CD4-positive, alpha-beta T cell (primary cell): ENCODE measurements at regions not wholly inside any gene's neighbourhood (a gene's known extent, or its start where the extent isn't known, plus 50 kb on each side); places are given as distances from the start of the nearest gene placed in this dataset.

Source experiments
- ATAC-seq: fragments of 200-7000 bp; cut with Tn5 transposase; one replicate; pipeline ENCODE4 v1.10.0; 2022; ENCODE audit warnings: mild to moderate bottlenecking; ENCODE audit not compliant: poor library complexity
- CTCF ChIA-PET: fragments of 350-600 bp; sonication (Branson Sonifier 250); formaldehyde crosslinking; loops from one replicate; lab custom pipeline; 2021; ENCODE audit warnings: antibody characterized with exemption, inconsistent platforms; lab: Charles Lee
- POLR2A ChIA-PET: fragments of 350-600 bp; sonication (Branson Sonifier 250); formaldehyde crosslinking; loops from one replicate; lab custom pipeline; 2021; ENCODE audit warnings: antibody characterized with exemption, inconsistent platforms; lab: Charles Lee
- DNase-seq, 14 experiments: peaks; one replicate each; pipeline ENCODE4 v3.0.0-alpha.2; 2013 to 2020; ENCODE audit warnings: mixed read lengths in 2 of 14
- H3K27ac ChIP-seq, 2 donors: one replicate each; pipeline versions ENCODE4 v1.5.1 to v1.7.0; 2013; ENCODE audit warnings: low read length in 2 of 2, low read depth in 1 of 2, mild to moderate bottlenecking in 1 of 2
- H3K27me3 ChIP-seq, 2 experiments: 1 replicate in 1 of 2; 2 replicates in 1 of 2; pipeline versions ENCODE4 v1.6.1 to v1.7.0; 2013; ENCODE audit warnings: low read length in 2 of 2, control low read depth in 1 of 2, mild to moderate bottlenecking in 1 of 2, moderate library complexity in 1 of 2; ENCODE audit not compliant: insufficient read depth in 2 of 2, control insufficient read depth in 1 of 2
- H3K36me3 ChIP-seq: one replicate; pipeline ENCODE4 v1.6.1; 2013; ENCODE audit warnings: low read length, control low read depth; ENCODE audit not compliant: insufficient read depth
- H3K4me1 ChIP-seq: one replicate; pipeline ENCODE4 v1.6.1; 2013; ENCODE audit warnings: low read length, control low read depth; ENCODE audit not compliant: insufficient read depth
- H3K4me3 ChIP-seq: one replicate; pipeline ENCODE4 v1.5.1; 2013; ENCODE audit warnings: mild to moderate bottlenecking, low read length, moderate library complexity
- H3K9me3 ChIP-seq, 2 experiments: 1 replicate in 1 of 2; 2 replicates in 1 of 2; pipeline versions ENCODE4 v1.6.1 to v1.7.0; 2013; ENCODE audit warnings: low read length in 2 of 2, mild to moderate bottlenecking in 2 of 2, control low read depth in 1 of 2, moderate library complexity in 1 of 2; ENCODE audit not compliant: control insufficient read depth in 1 of 2, insufficient read depth in 1 of 2
- H3K27ac Mint-ChIP-seq: one replicate; pipeline ENCODE4 v1.8.0; 2020; ENCODE audit warnings: mixed read lengths
- H3K27me3 Mint-ChIP-seq: one replicate; pipeline ENCODE4 v1.8.0; 2021; ENCODE audit warnings: mixed read lengths
- H3K36me3 Mint-ChIP-seq: one replicate; pipeline ENCODE4 v1.8.0; 2021; ENCODE audit warnings: low read depth, mixed read lengths
- H3K4me1 Mint-ChIP-seq: one replicate; pipeline ENCODE4 v1.8.0; 2021; ENCODE audit warnings: low read depth, mixed read lengths
- H3K4me3 Mint-ChIP-seq: one replicate; pipeline ENCODE4 v1.8.0; 2020; ENCODE audit warnings: mild to moderate bottlenecking, mixed read lengths
- H3K9me3 Mint-ChIP-seq: one replicate; pipeline ENCODE4 v1.8.0; 2020; ENCODE audit warnings: mixed read lengths
- intact Hi-C, 2 experiments: fragments of 100-400 bp; cut with DNase I in 1 of 2; cut with micrococcal nuclease in 1 of 2; formaldehyde crosslinking; loops; one replicate each; pipeline versions ENCODE4 v1.15.1 to v1.9.0; 2023 to 2025; cut with DNase I, micrococcal nuclease
- TF ChIP-seq, protein P1 (sequence below): fragments of 200-600 bp; IDR thresholded peaks from one replicate; pipeline ENCODE4 v1.8.0; 2022; ENCODE audit warnings: antibody characterized with exemption, mild to moderate bottlenecking

DNA sequence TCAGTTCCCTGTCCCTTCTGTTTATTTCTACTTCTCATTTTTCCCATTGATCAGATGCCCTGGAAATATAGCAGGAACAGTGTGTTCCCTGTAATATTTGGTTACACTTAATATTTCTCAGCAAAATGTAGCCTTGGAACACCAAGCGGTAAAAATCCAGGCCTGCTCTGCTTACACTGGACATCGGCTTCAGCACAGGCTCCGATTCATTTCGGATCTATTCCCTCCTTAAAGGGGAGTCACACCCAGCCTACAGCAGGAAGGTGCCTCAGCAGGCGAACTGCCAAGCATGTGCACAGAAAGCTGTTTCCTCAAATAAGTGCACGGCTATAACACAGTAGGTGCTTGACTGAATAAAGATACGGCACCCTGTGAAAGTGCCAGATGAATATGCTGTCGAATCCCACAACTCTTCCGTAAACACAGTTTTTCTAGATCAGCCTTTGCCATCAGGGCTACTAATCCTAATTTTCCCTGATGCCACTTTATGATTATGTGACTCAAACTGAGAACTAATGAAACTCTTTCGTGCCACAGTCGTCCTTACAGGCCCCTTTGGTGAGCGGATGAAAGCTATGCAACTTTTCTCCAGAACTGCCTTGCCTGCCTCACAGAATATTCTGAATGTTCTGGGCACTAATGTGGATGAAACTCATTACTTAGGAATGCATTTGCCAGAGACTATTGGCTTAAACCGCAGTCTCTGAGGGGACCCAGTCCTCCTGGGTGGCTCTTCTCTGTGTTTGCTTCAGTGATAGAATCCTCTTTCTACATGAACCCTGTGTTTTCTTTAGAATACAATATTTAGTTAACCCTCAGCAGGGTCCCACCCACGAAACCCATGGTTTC lies 275.5 kb upstream of the RUNX1 start:
- ChIA-PET POLR2A (no interaction called here), CTCF (no interaction called here)
- H3K4me1 Mint-ChIP-seq = no peaks in the 10 kb centered on the region

DNA sequence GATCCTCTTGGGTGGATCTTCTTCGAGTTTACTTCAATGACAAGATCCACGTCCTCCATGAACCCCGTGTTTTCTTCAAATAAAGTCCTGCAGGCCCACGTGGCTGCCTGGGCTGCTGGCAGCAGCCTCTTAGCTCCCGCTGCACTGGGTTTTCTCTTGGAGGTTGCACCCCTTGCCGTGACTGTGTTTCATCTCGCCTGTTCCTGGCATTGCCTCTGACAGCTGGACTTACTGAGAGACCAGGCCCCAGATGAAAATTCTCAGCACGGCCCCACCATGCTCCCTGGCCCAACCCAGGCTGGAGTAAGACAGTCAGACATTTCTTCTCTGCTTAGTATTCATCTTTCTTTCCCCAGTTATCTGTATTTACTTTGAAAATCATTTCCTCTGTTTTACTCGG lies 274.8 kb upstream of the RUNX1 start:
- Mint-ChIP-seq H3K4me3 (no peak overlapping the region), H3K27me3 (no peaks in the 10 kb centered on the region), H3K36me3 (no peaks in the 10 kb centered on the region), H3K4me1 (no peaks in the 10 kb centered on the region), H3K9me3 (no peaks in the 10 kb centered on the region), H3K27ac (no peak overlapping the region)
- ChIA-PET POLR2A (no interaction called here), CTCF (no interaction called here)
- no peaks in the 10 kb centered on the region for H3K36me3 ChIP-seq
- intact Hi-C loops = no loop called here
- no peaks in the 10 kb centered on the region for H3K27me3 ChIP-seq
- no peaks in the 10 kb centered on the region for H3K4me1 ChIP-seq
- TF ChIP-seq, protein P1, sequence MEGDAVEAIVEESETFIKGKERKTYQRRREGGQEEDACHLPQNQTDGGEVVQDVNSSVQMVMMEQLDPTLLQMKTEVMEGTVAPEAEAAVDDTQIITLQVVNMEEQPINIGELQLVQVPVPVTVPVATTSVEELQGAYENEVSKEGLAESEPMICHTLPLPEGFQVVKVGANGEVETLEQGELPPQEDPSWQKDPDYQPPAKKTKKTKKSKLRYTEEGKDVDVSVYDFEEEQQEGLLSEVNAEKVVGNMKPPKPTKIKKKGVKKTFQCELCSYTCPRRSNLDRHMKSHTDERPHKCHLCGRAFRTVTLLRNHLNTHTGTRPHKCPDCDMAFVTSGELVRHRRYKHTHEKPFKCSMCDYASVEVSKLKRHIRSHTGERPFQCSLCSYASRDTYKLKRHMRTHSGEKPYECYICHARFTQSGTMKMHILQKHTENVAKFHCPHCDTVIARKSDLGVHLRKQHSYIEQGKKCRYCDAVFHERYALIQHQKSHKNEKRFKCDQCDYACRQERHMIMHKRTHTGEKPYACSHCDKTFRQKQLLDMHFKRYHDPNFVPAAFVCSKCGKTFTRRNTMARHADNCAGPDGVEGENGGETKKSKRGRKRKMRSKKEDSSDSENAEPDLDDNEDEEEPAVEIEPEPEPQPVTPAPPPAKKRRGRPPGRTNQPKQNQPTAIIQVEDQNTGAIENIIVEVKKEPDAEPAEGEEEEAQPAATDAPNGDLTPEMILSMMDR = no peak
- no peak overlapping the region for H3K27ac ChIP-seq
- no peak overlapping the region for H3K4me3 ChIP-seq
- H3K9me3 ChIP-seq = no peaks in the 10 kb centered on the region
- no peak for DNase-seq
- no peak for ATAC-seq

More for the DNA sequence above, 275.5 kb upstream of the RUNX1 start:
- no peak overlapping the region for H3K27ac Mint-ChIP-seq
- H3K36me3 Mint-ChIP-seq = no peaks in the 10 kb centered on the region
- Histone ChIP-seq H3K27me3 (no peaks in the 10 kb centered on the region), H3K9me3 (no peaks in the 10 kb centered on the region), H3K4me1 (no peaks in the 10 kb centered on the region), H3K36me3 (no peaks in the 10 kb centered on the region), H3K4me3 (no peak overlapping the region), H3K27ac (no peak overlapping the region)
- ATAC-seq (no peak), DNase-seq (no peak)
- intact Hi-C loops = no loop called here
- H3K9me3 Mint-ChIP-seq = no peaks in the 10 kb centered on the region
- TF ChIP-seq, protein P1 = no peak
- no peaks in the 10 kb centered on the region for H3K27me3 Mint-ChIP-seq
- H3K4me3 Mint-ChIP-seq = no peak overlapping the region

DNA sequence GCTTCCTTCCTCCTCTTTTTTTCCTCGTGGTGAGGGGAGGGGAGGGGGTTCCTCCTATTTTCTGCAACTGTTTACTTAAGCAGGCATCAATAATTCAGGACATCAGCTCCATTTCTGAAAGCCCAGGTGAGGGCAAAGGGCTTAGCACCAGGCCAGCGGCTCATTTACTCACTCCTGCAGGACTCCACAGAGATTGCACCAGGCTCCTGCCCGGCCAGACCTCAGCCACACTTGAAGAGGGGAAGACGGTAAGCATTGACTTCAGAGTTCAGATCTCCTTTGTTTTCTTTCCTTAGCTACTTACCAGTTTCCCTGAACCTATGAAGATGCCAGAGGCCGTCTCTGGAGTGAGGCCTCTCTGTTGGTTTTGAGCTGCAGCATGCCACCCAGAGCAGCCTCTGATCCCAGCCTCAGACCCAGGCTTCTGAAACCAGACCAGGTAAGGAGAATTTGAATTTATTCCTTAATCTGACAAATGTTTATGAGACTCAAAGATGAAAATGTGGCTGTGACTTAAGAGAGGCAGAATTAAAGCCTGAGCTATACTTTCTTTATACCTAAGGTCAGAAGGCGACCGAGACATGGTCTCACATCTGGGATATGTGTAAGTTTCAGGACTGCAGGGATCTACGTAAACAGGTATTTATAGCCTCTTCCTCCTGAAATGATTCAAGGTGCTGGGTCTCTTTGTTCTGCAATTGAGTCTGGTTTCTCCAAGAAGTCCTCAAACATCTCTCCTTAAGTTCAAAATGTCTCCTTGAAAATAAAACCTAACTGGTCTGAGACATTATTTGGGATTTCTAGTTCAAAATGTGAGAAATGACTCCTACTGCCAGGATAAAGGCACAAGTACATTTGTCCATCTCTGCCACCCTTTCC lies 272.5 kb upstream of the RUNX1 start:
- no peaks in the 10 kb centered on the region for H3K4me1 ChIP-seq
- H3K27me3 ChIP-seq = no peaks in the 10 kb centered on the region
- no peaks in the 10 kb centered on the region for H3K36me3 Mint-ChIP-seq
- no peak for DNase-seq
- no peak overlapping the region for H3K4me3 Mint-ChIP-seq
- H3K9me3 ChIP-seq = no peaks in the 10 kb centered on the region
- intact Hi-C loops = no loop called here
- ATAC-seq = no peak
- no peaks in the 10 kb centered on the region for H3K4me1 Mint-ChIP-seq
- H3K9me3 Mint-ChIP-seq = no peaks in the 10 kb centered on the region
- H3K27me3 Mint-ChIP-seq = no peaks in the 10 kb centered on the region
- ChIA-PET POLR2A (no interaction called here), CTCF (no interaction called here)
- H3K4me3 ChIP-seq = no peak overlapping the region
- no peak overlapping the region for H3K27ac Mint-ChIP-seq
- TF ChIP-seq, protein P1 = no peak
- no peaks in the 10 kb centered on the region for H3K36me3 ChIP-seq
- H3K27ac ChIP-seq = no peak overlapping the region
